RWPE2 (cell line): ENCODE measurements at regions not wholly inside any gene's neighbourhood (a gene's known extent, or its start where the extent isn't known, plus 50 kb on each side); places are given as distances from the start of the nearest gene placed in this dataset.

Experiments used
- ATAC-seq: fragments of 200-7000 bp; cut with Tn5 transposase; 3 replicates; pipeline ENCODE4 v1.9.1; 2021; ENCODE audit warnings: low read depth
- DNase-seq: peaks from one replicate; pipeline ENCODE4 v3.0.0-alpha.2; 2020; ENCODE audit warnings: low spot score
- H3K27ac ChIP-seq: fragments of 450-650 bp; 2 replicates; pipeline ENCODE4 v1.5.1; 2017; ENCODE audit warnings: mild to moderate bottlenecking; ENCODE audit not compliant: poor library complexity, severe bottlenecking
- H3K27me3 ChIP-seq: fragments of 250-450 bp; sonication (Bioruptor Pico); 2 replicates; pipeline ENCODE4 v1.5.1; 2021; ENCODE audit warnings: mild to moderate bottlenecking, moderate library complexity; ENCODE audit not compliant: insufficient read depth, poor library complexity, severe bottlenecking
- H3K36me3 ChIP-seq: fragments of 250-450 bp; sonication (Bioruptor Pico); 2 replicates; pipeline ENCODE4 v1.5.1; 2020; ENCODE audit warnings: low read depth, mild to moderate bottlenecking, moderate library complexity
- H3K4me1 ChIP-seq: fragments of 250-450 bp; sonication (Bioruptor Pico); 2 replicates; pipeline ENCODE4 v1.5.1; 2021; ENCODE audit warnings: mild to moderate bottlenecking, moderate library complexity; ENCODE audit not compliant: insufficient read depth, poor library complexity, severe bottlenecking
- H3K4me3 ChIP-seq: fragments of 250-450 bp; sonication (Bioruptor Pico); 2 replicates; pipeline ENCODE4 v1.5.1; 2021; ENCODE audit warnings: mild to moderate bottlenecking, moderate library complexity; ENCODE audit not compliant: severe bottlenecking
- H3K9me3 ChIP-seq: fragments of 250-450 bp; sonication (Bioruptor Pico); 2 replicates; pipeline ENCODE4 v1.5.1; 2021; ENCODE audit warnings: mild to moderate bottlenecking, moderate library complexity; ENCODE audit not compliant: severe bottlenecking
- TF ChIP-seq, protein P1 (sequence below): fragments of 450-650 bp; IDR thresholded peaks from one replicate; pipeline ENCODE4 v1.5.1; 2017; ENCODE audit warnings: mild to moderate bottlenecking, moderate library complexity; ENCODE audit not compliant: poor library complexity, severe bottlenecking

DNA sequence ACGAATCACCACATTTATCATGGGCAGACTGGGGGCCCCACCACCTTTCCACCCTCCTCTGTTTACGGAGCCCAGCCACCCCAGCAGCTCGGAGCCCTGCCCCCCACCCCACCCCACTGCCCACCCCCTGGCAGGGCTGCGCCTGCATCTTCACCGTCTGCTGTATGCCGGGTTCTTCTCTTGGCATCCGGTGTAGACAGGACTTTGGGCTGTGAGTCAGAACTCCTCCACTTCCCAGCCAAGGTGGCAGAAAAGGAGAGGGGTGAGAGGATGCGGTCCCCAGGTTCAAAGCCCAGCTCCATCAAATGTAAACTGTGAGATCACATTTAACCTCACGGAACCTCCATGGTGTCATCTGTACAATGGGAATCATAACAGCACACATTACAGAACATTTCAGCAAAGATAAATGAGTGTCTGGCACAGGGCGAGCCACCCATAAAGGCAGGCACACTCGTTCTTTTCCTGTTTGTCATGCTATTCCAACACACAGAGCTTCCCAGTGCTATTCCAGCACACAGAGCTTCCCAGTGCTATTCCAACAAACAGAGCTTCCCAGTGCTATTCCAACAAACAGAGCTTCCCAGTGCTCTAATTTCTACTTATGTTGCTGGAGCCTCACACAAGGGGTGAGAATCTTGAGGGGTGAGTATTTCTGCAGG lies 292.7 kb upstream of the RTL1 start:
- H3K4me1 ChIP-seq: no peaks in the 10 kb centered on the region
- no peak for DNase-seq
- H3K4me3 ChIP-seq: no peak overlapping the region
- H3K27ac ChIP-seq: no peak overlapping the region
- no peaks in the 10 kb centered on the region for H3K9me3 ChIP-seq
- ATAC-seq: no peak
- no peaks in the 10 kb centered on the region for H3K36me3 ChIP-seq
- TF ChIP-seq, protein P1, sequence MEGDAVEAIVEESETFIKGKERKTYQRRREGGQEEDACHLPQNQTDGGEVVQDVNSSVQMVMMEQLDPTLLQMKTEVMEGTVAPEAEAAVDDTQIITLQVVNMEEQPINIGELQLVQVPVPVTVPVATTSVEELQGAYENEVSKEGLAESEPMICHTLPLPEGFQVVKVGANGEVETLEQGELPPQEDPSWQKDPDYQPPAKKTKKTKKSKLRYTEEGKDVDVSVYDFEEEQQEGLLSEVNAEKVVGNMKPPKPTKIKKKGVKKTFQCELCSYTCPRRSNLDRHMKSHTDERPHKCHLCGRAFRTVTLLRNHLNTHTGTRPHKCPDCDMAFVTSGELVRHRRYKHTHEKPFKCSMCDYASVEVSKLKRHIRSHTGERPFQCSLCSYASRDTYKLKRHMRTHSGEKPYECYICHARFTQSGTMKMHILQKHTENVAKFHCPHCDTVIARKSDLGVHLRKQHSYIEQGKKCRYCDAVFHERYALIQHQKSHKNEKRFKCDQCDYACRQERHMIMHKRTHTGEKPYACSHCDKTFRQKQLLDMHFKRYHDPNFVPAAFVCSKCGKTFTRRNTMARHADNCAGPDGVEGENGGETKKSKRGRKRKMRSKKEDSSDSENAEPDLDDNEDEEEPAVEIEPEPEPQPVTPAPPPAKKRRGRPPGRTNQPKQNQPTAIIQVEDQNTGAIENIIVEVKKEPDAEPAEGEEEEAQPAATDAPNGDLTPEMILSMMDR: no peak
- H3K27me3 ChIP-seq: no peaks in the 10 kb centered on the region

- Histone ChIP-seq H3K4me3 (no peak overlapping the region), H3K4me1 (no peaks in the 10 kb centered on the region), H3K27me3 (no peaks in the 10 kb centered on the region), H3K9me3 (no peaks in the 10 kb centered on the region), H3K36me3 (no peaks in the 10 kb centered on the region), H3K27ac (no peak overlapping the region)
- TF ChIP-seq, protein P1: no peak
- ATAC-seq (no peak), DNase-seq (peak; percentile 54)
Measured at GRCh38 chr14:101196795-101197590, 293.5 kb upstream of the RTL1 start.

GRCh38 chr14:101197595-101198397 lies 294.3 kb upstream of the RTL1 start:
- ATAC-seq: no peak
- no peak for DNase-seq
- Histone ChIP-seq H3K4me1 (no peaks in the 10 kb centered on the region), H3K36me3 (no peaks in the 10 kb centered on the region), H3K27ac (no peak overlapping the region), H3K4me3 (no peak overlapping the region), H3K9me3 (no peaks in the 10 kb centered on the region), H3K27me3 (no peaks in the 10 kb centered on the region)
- TF ChIP-seq, protein P1: no peak

DNA sequence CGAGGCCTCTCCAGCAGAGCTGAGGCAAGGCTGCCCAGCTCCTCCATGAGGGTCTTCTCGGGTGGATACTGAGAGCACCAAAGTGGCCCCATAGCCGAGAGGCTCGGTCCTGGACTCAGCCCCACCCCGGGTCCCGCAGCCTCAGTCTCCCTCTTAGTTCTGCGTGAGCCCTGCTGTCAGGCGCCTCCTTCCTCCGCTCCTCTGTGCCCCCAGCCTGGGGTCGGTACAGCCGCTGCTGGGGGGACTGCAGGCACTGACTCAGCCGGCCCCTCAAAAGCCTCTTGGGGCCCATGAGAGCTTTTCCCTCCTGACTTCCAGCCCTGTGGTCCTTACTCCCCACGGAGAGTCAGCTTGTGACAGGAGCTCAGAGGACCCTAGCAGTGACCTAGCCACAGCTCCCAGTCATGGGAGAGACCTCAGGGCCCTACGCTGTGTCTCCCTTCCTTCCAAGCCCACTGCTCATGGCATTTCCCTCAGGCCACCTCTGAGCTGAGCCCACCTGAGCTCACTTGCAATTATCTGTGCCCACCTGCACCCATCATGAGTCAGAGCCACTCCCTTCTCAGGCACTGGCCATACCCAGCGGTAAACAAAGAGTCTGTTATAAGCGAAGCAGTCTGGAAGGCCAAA lies 295.0 kb upstream of the RTL1 start:
- Histone ChIP-seq H3K4me3 (no peak overlapping the region), H3K9me3 (no peaks in the 10 kb centered on the region), H3K4me1 (no peaks in the 10 kb centered on the region), H3K36me3 (no peaks in the 10 kb centered on the region), H3K27ac (no peak overlapping the region), H3K27me3 (no peaks in the 10 kb centered on the region)
- DNase-seq (peak; percentile 51), ATAC-seq (no peak)
- TF ChIP-seq, protein P1: no peak
